HFF-Myc (cell line): ENCODE measurements at regions not wholly inside any gene's neighbourhood (a gene's known extent, or its start where the extent isn't known, plus 50 kb on each side); places are given as distances from the start of the nearest gene placed in this dataset.
A peak's percentile ranks its signal among the peaks of the same experiment; 100 is the strongest.
"Not testable (repeated sequence)": the region's sequence is repeated elsewhere in the genome, so short reads cannot be mapped to it uniquely, and the experiment has no call there.

Experiments used
- DNase-seq: peaks from one replicate; pipeline ENCODE4 v3.0.0-alpha.2; 2011; ENCODE audit warnings: low read depth; ENCODE audit errors: extremely low read depth
- H3K4me3 ChIP-seq: replicated peaks from 2 replicates; pipeline ENCODE4 v1.5.1; 2011; ENCODE audit warnings: low read depth, mild to moderate bottlenecking, control low read depth, low read length
- TF ChIP-seq, protein P1 (sequence below): IDR thresholded peaks from 2 replicates; pipeline ENCODE4 v1.5.1; 2012; ENCODE audit warnings: mild to moderate bottlenecking, low read depth, low read length, control low read depth; ENCODE audit errors: missing control alignments

DNA sequence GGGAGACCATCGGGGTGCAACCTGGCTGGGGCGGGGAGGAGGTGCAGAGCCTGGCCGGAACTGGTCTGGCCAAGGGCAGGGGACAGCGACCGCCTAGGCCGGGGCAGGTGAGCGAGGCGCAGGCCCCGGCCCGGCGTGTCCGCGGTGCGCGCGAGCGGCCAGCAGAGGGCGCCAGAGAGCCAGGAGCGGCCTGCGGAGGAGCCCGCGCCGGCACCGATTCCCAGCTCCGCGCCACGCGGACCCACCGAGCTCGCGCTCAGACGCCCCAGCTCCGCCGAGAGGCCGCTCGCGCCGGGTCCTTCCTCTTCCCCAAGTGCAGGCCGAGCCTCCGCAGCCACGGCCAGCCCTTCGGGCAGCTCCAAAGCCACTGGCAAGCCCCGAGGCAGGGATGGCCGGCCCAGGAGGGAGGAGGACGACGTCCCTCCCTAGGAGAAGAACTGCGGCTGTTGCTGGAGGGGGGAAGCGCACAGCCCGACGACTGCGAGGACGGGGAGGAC lies 128.9 kb upstream of the HMX1 start:
- not testable (repeated sequence) for H3K4me3 ChIP-seq, DNase-seq
- TF ChIP-seq, protein P1, sequence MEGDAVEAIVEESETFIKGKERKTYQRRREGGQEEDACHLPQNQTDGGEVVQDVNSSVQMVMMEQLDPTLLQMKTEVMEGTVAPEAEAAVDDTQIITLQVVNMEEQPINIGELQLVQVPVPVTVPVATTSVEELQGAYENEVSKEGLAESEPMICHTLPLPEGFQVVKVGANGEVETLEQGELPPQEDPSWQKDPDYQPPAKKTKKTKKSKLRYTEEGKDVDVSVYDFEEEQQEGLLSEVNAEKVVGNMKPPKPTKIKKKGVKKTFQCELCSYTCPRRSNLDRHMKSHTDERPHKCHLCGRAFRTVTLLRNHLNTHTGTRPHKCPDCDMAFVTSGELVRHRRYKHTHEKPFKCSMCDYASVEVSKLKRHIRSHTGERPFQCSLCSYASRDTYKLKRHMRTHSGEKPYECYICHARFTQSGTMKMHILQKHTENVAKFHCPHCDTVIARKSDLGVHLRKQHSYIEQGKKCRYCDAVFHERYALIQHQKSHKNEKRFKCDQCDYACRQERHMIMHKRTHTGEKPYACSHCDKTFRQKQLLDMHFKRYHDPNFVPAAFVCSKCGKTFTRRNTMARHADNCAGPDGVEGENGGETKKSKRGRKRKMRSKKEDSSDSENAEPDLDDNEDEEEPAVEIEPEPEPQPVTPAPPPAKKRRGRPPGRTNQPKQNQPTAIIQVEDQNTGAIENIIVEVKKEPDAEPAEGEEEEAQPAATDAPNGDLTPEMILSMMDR = peak; percentile 49

DNA sequence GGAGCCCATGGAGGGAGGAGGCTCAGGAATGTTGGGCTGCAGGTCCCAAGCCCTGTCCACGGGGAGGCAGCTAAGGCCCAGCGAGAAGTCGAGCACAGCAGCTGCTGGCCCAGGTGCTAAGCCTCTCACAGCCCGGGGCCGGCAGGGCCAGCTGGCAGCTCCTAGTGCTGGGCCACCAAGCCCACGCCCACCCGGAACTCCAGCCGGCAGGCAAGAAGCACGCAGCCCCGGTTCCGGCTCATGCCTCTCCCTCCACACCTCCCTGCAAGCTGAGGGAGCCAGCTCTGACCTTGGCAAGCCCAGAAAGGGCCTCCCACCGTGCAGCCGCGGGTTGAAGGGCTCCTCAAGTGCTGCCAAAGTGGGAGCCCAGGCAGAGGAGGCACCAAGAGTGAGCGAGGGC lies 121.3 kb upstream of the HMX1 start:
- not testable (repeated sequence) for DNase-seq, H3K4me3 ChIP-seq

DNA sequence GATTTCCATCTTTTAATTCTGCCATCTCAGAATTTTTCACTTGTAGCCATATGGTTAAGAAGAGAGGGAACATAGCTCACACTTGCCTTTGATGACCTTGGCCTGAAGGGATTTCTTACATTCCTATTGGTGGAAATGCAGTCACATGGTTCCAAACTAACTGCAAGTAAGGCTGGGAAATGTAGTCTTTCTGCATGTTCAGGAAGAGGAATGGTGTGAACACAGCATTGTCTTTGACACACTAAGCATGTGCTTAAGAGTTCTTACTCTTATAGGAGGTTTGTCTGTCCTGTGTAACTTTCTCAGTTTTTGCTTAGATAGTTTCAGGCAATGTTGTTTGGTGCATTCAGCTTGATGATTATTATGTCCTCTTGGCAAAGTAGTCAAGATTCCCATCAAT lies 119.8 kb upstream of the HMX1 start:
- not testable (repeated sequence) for H3K4me3 ChIP-seq, DNase-seq

DNA sequence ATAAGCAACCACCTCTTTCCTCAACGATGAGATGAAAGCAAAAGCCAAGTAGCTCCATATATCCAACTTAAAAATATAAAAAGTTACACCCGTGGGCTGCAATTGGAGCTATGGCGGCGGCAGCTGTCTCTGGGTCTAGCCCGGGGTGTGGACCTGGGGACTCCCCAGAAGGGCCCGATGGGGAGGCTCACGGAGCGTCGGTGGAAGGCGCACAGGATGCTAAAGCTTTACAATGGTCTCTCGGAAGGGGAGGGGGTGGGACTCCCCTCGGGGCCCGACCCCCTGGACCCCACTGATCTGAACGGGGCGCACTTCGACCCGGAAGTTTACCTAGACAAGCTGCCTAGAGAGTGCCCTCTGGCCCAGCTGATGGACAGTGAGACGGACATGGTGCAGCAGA lies 118.7 kb upstream of the HMX1 start:
- not testable (repeated sequence) for DNase-seq, H3K4me3 ChIP-seq

DNA sequence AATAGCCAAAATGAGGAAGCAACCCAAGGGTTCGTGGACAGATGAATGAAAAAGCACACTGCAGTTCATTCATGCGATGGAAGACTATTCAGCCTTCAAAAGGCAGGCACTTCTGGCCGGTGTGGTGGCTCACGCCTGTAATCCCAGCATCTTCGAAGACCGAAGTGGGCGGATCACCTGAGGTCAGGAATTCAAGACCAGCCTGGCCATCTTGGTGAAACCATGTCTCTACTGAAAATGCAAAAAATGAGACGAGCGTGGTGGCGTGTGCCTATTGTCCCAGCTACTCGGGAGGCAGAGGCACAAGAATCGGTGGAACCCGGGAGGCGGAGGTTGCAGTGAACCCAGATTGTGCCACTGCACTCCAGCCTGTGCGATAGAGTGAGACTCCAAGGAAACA lies 114.1 kb upstream of the HMX1 start:
- not testable (repeated sequence) for H3K4me3 ChIP-seq

DNA sequence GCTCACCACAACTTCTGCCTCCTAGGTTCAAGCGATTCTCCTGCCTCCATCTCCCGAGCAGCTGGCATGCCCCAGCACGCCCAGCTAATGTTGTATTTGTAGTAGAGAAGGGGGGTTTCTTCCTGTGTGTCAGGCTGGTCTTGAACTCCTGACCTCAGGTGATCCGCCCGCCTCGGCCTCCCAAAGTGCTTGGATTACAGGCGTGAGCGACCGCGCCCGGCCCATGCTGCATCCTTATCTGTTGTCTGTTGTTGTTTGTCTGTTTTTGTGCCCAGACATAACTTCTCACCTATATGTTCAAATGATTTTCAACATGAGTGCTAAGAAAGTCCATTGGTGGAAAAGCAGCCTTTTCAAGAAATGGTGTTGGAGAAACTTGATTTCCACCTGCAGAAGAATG lies 113.0 kb upstream of the HMX1 start:
- H3K4me3 ChIP-seq, DNase-seq: not testable (repeated sequence)

More for the DNA sequence above, 114.1 kb upstream of the HMX1 start:
- not testable (repeated sequence) for DNase-seq

DNA sequence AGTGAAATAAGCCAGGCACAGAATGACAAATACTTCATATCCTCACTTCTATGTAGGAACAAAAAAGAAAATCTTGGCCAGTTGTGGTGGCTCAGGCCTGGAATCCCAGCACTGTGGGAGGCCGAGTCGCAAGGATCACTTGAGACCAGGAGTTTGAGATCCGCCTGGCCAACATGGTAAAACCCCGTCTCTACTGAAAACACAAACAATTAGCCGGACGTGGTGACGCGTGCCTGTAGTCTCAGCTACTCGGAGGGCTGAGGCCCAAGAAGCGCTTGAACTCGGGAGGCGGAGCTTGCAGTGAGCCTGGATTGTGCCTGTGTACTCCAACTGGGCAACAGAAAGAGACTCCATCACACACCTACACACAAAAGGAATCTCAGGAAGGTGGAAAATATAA lies 112.3 kb upstream of the HMX1 start:
- H3K4me3 ChIP-seq, DNase-seq: not testable (repeated sequence)

DNA sequence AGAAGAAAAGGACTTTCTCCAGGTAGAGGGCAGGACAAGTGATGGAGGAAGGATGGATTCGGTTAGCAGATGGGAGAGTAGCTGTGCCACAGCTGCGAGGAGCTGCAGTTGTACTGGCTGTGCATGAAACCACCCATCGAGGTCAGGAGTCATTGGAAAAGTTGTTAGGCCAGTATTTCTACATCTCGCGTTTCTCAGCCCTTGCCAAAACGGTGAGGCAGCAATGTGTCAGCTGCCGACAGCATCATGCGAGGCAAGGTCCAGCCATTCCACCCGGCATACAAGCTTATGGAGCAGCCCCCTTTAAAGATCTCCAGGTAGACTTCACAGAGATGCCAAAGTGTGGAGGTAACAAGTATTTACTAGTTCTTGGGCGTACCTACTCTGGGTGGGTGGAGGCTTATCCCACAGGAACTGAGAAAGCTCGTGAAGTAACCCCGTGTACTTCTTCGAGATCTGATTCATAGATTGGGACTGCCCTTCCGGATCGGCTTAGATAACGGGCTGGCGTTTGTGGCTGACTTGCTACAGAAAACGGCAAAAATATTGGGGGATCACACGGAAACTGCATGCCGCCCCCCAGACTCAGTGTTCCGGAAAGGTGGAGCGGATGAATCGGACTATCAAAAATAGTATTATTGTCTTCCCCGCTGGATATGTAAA lies 105.0 kb upstream of the HMX1 start:
- H3K4me3 ChIP-seq, DNase-seq: not testable (repeated sequence)

DNA sequence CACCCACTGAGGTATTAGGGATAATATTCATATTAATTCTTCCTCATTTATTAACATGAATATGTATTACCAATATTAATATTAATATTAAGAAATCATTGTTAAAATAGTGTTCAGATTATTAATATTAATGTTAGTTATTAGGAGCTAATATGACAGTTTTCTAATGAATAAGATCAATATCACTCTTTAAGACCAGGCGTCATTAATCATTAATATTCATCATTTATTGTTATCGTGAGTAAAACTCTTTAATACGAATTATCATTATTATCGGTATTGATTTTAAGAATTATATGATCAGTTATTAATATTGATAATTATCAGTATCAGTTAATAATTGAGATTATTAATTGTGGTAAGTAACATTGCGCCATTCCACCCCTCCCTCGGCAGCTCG lies 101.0 kb upstream of the HMX1 start:
- not testable (repeated sequence) for H3K4me3 ChIP-seq, DNase-seq

DNA sequence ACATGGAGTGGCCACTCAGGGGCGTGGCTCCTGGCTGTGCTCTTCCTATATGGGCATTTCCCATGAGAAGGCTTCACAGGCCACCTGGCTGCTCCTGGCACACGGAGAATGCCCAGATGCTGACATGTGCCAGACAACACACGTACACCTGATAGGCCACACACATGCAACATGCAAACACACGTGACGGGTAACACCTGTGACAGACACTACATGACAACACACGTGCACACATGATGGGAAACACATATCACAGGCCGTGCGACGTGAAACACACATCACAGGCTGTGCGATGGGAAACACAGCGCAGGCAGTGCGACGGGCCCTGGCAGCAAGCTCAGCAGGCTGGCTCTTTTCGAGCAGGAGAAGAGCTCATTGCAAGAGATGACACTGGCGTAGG lies 94.3 kb upstream of the HMX1 start:
- not testable (repeated sequence) for DNase-seq, H3K4me3 ChIP-seq

DNA sequence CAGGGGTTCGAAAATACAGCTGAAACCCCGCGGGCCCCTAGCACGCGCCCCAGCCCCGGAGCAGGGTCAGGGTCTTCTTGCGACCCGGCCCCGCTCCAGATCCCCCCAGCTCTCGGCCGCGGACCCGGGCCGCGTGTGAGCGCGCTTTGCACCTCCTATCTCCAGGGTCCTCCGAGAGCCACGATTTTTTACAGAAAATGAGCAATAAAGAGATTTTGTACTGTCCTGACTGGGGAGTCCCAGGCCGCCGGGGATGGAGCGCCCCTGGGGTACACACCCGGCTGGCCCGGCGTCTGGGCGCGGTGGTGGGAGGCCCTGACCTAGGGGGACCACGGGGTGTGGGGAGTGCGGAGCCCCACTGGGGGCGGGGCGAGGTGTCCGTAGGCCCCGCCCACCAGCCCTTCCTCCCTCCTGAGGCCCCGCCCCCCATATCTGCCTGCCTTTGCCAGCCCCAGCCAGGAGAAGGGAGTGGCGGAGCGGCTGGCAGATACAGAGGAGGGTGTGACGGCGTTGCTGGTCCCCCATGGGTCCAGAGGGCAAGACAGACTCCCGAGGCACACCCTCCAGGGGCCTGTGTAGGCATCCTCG lies 92.7 kb upstream of the HMX1 start:
- DNase-seq = not testable (repeated sequence)

DNA sequence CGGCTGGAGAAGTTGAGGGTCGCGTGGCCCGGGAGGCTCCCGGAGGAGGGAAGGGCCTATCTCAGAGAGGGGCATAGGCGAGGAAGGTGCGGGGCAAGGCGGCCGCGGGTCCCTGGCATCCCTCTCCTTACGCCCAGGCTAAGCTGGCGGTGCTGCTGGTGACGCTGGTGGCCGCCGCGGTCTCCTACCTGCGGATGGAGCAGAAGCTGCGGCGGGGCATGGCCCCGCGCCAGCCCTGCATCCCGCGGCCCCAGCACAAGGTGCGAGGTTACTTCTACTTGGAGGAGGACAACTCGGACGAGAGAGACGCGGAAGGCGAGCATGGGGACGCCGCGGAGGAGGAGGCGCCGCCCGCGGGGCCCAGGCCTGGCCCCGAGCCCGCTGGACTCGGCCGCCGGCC lies 91.9 kb upstream of the HMX1 start:
- not testable (repeated sequence) for DNase-seq, H3K4me3 ChIP-seq

More for the DNA sequence above, 92.7 kb upstream of the HMX1 start:
- H3K4me3 ChIP-seq = not testable (repeated sequence)

DNA sequence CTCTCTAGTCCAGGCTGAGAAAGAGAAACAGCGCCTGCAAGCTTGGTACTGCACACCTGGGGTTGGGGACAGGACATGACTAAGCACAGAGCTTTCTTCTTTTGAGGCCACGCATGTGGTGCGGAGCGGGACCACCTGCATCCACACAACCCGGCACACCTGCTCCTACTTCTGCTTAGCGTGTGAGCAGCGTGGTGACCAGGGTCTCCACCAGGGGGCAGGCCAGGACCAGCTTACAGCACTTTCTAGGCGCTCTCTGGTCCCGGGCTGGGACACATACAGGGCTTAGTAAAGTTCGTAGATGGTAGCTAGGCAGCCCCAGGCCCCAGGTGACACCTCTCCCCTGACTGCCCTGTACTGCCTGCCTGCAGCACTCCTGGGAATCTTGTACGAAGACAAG lies 89.7 kb upstream of the HMX1 start:
- not testable (repeated sequence) for H3K4me3 ChIP-seq
- peak; percentile 4 for DNase-seq
- TF ChIP-seq, protein P1 = peak; percentile 42

DNA sequence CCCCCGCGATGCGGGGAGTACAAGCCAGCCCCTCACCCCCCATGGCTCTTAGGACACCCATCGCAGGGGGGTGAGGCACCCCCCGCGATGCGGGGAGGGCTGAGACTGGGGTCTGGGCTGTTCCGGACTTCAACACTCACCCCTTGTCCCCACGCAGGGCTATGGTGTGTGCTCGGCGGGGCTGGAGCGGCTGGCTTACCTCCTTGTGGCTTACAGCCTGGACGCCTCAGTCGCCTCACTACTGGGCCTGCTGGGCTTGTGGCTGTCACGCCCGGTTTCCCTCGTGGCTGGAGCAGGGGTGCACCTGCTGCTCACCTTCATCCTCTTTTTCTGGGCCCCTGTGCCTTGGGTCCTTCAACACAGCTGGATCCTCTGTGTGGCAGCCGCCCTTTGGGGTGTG lies 87.8 kb upstream of the HMX1 start:
- not testable (repeated sequence) for H3K4me3 ChIP-seq, DNase-seq

DNA sequence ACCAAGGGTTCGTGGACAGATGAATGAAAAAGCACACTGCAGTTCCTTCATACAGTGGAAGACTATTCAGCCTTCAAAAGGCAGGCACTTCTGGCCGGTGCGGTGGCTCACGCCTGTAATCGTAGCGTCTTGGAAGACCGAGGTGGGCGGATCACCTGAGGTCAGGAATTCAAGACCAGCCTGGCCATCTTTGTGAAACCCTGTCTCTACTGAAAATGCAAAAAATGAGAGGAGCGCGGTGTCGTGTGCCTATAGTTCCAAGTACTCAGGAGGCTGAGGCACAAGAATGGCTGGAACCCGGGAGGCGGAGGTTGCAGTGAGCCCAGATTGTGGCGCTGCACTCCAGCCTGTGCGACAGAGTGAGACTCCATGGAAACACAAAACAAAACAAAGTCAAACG lies 82.4 kb upstream of the HMX1 start:
- not testable (repeated sequence) for H3K4me3 ChIP-seq

DNA sequence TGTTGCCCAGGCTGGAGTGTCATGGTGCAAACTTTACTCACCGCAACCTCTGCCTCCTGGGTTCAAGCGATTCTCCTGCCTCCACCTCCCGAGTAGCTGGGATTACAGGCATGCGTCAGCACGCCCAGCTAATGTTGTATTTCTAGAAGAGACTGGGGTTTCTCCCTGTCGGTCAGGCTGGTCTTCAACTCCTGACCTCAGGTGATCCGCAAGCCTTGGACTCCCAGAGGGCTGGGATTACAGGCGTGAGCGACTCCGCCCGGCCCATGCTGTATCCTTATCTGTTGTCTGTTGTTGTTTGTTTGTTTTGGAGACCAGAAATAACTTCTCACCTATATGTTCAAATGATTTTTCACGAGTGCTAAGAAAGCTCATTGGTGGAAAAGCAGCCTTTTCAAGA lies 81.2 kb upstream of the HMX1 start:
- H3K4me3 ChIP-seq, DNase-seq: not testable (repeated sequence)

More for the DNA sequence above, 82.4 kb upstream of the HMX1 start:
- DNase-seq = not testable (repeated sequence)

DNA sequence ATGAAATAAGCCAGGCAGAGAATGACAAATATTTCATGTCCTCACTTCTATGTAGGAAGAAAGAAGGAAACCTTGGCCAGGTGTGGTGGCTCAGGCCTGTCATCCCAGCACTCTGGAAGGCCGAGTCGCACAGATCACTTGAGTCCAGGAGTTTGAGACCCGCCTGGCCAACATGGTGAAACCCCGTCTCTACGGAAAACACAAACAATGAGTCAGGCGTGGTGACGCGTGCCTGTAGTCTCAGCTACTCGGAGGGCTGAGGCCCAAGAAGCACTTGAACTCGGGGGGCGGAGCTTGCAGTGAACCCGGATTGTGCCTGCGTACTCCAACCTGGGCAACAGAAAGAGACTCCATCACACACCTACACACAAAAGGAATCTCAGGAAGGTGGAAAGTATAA lies 80.5 kb upstream of the HMX1 start:
- DNase-seq, H3K4me3 ChIP-seq: not testable (repeated sequence)
